C4-2B (cell line): ENCODE measurements at regions not wholly inside any gene's neighbourhood (a gene's known extent, or its start where the extent isn't known, plus 50 kb on each side); places are given as distances from the start of the nearest gene placed in this dataset.

Source experiments
- CTCF ChIP-seq: fragments of 450-650 bp; conservative IDR thresholded peaks from 2 replicates; pipeline ENCODE4 v1.5.1; 2017; ENCODE audit warnings: mild to moderate bottlenecking
- ZFX ChIP-seq: fragments of 450-650 bp; IDR thresholded peaks from 2 replicates; pipeline ENCODE4 v1.6.1; 2017

DNA sequence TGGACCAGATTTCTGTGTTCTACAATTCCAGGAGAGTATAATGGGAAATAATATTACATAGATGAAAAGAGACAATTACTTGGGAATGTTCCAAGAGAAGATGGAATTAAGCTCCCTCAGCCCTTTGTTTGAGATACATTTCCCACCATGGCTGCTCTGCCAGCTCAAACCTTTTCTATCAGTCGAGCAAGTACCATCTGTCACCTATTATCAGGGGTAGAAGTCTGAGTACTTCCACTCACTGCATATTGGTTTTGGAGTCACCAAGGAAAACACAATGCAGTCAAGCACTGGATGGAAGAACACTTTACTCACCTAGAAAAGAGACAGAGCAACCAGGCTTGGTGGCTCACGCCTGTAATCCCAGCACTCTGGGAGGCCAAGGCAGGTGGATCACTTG is 270.4 kb upstream of the FAR2 start:
- no peak for TF ChIP-seq CTCF
- TF ChIP-seq ZFX, result no peak
